ENCODE measurements at regions not wholly inside any gene's neighbourhood (a gene's known extent, or its start where the extent isn't known, plus 50 kb on each side); places are given as distances from the start of the nearest gene placed in this dataset.

DNA sequence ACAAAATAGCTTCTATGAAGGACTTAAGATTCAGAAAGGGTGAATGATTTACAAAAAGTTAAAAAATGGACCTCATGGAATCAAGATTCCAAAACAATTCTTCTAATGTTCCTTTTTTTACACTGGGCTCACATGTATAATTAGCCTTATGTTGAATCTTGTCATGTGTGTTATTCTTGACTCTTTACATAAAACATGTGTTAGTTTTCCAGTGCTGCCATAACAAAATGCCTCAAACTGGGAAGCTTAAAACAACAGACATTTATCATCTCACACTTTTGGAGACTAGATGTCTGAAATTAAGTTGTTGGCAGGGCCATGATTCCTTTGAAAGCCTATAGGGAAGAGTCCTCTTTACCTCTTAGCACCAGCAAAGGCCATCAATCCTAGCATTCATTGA is 192.5 kb upstream of the SORCS1 start:
- H3K4me3 ChIP-seq (replicated peaks; ENCODE audit: low read depth, low read length): no peak overlapping the region
- TF ChIP-seq, protein P1, sequence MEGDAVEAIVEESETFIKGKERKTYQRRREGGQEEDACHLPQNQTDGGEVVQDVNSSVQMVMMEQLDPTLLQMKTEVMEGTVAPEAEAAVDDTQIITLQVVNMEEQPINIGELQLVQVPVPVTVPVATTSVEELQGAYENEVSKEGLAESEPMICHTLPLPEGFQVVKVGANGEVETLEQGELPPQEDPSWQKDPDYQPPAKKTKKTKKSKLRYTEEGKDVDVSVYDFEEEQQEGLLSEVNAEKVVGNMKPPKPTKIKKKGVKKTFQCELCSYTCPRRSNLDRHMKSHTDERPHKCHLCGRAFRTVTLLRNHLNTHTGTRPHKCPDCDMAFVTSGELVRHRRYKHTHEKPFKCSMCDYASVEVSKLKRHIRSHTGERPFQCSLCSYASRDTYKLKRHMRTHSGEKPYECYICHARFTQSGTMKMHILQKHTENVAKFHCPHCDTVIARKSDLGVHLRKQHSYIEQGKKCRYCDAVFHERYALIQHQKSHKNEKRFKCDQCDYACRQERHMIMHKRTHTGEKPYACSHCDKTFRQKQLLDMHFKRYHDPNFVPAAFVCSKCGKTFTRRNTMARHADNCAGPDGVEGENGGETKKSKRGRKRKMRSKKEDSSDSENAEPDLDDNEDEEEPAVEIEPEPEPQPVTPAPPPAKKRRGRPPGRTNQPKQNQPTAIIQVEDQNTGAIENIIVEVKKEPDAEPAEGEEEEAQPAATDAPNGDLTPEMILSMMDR (IDR thresholded peaks at IDR 0.05; ENCODE audit: low read length, missing control alignments): no peak
- no peak for DNase-seq (ENCODE audit: low read depth)

DNA sequence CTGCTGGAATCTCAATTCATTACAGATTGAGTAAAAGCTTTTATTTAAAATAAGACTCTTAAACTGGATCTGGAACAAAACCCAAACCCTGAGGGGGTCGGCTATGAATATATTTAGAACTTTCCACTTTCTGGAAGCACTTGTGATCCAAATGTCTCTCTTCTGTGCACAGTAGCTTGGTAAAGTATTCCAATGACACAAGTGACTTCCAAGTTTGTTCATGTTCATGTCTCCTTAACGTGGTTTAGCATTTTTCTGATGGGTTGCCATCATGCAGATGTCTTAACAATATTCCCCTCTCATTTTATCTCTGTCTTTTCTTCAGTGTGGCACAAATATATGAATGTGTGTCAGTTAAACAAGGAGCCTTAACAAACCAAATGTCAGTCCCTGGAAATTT is 191.9 kb upstream of the SORCS1 start:
- no peak overlapping the region for H3K4me3 ChIP-seq (replicated peaks; ENCODE audit: low read depth, low read length)
- no peak for DNase-seq (ENCODE audit: low read depth)
- TF ChIP-seq, protein P1 (IDR thresholded peaks at IDR 0.05; ENCODE audit: low read length, missing control alignments): no peak

DNA sequence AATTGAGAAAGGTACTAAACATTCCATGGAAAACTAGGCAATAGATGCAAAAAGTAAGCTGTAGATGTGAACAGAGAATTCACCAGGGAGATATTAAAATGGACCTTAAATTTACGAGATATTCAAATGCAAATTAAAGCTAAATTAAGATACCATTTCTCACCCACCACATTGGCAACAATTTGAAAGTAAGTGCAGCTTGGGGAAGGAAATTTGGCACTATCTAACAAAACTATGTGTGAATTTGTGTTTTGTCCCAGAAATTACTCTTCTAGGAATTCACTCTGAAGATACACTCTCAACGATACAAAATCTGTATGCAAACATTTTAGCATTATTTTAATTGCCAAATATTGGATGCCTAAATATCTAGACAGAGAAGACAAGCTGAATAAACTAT is 178.2 kb upstream of the SORCS1 start:
- TF ChIP-seq, protein P1 (IDR thresholded peaks at IDR 0.05; ENCODE audit: low read length, missing control alignments): no peak
- H3K4me3 ChIP-seq (replicated peaks; ENCODE audit: low read depth, low read length): no peak overlapping the region

DNA sequence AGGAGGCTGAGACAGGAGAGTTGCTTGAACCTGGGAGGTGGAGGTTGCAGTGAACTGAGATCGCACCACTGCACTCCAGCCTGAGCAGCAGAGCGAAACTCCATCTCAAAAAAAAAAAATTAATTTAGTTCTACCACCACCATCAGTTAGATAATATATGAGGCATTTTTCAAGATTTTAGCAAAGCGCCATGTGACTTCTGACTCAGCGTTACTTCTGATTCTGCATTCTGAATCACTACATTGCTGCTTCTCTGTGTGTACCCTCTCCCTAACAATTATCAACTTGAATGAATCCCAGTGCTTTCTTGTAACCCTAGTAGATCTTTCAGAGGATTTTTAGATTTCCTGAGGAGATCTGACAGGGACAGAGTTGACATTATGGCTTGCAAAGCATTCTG is 176.8 kb upstream of the SORCS1 start:
- H3K4me3 ChIP-seq (replicated peaks; ENCODE audit: low read depth, low read length): no peak overlapping the region
- TF ChIP-seq, protein P1 (IDR thresholded peaks at IDR 0.05; ENCODE audit: low read length, missing control alignments): no peak
- no peak for DNase-seq (ENCODE audit: low read depth)

More for the DNA sequence above, 178.2 kb upstream of the SORCS1 start:
- no peak for DNase-seq (ENCODE audit: low read depth)

DNA sequence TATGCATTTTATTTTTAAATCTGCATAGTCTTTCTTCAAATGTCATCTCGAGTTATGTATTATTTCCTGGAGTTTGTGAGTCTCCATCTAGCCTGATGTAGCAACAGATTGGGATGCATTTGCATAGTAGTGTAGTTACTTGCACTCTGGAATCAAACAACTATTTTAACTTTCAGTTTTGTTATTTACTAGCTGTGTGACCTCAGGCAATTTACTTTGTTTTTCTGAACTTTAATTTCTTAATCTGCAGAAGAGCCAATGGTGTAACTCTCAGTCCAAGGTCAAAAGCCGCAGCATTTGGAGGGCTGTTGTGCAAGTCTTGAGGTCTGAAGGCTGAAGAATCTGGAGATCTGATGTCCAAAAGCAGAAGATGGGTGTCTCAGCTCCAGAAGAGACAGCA is 175.8 kb upstream of the SORCS1 start:
- H3K4me3 ChIP-seq (replicated peaks; ENCODE audit: low read depth, low read length): no peak overlapping the region
- no peak for DNase-seq (ENCODE audit: low read depth)
- TF ChIP-seq, protein P1 (IDR thresholded peaks at IDR 0.05; ENCODE audit: low read length, missing control alignments): no peak

DNA sequence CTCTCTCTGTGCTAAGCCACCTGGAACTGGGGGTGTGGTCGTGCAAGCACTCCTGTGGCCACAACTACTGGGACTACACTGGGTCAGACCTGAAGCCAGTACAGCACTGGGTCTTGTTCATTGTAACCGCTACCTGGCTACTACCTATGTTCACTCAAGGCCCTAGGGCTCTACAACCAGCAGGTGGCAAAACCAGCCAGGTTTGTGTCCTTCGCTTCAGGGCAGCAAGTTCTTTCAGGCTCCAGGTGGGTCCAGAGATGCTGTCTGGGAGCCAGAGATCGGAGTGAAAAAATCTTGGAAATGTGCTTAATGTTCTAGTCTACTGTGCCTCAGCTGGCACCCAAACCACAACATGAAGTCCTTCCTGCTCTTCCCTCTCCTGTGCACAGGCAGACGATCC is 171.6 kb upstream of the SORCS1 start:
- H3K4me3 ChIP-seq (replicated peaks; ENCODE audit: low read depth, low read length): no peak overlapping the region
- TF ChIP-seq, protein P1 (IDR thresholded peaks at IDR 0.05; ENCODE audit: low read length, missing control alignments): no peak
- DNase-seq (ENCODE audit: low read depth): no peak

DNA sequence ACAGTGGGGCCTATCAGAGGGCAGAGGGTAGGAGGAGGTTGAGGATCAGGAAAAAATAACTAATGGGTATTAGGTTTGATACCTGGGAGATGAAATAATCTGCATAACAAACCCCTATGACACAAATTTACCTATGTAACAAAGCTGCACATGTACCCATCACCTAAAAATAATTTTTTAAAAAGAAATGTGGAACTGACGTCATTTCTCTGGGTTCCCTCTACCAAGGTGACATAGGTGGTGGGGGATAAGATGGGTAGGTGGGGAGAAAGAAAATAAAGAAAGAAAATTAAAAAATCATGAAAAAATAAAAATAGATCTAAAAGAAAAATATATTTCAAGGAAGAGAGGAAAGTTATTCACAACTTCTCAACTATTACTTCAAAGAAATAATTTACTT is 153.1 kb upstream of the SORCS1 start:
- TF ChIP-seq, protein P1 (IDR thresholded peaks at IDR 0.05; ENCODE audit: low read length, missing control alignments): no peak
- no peak for DNase-seq (ENCODE audit: low read depth)
- no peak overlapping the region for H3K4me3 ChIP-seq (replicated peaks; ENCODE audit: low read depth, low read length)

Data from fibroblast of pulmonary artery (primary cell).